Esophagus squamous epithelium (tissue), 4 donors: ENCODE measurements at regions not wholly inside any gene's neighbourhood (a gene's known extent, or its start where the extent isn't known, plus 50 kb on each side); places are given as distances from the start of the nearest gene placed in this dataset.

Experiments used
- POLR2A ChIP-seq, 4 donors: fragments of 450-650 bp; IDR thresholded peaks; one replicate each; pipeline ENCODE4 v1.6.1; 2017; ENCODE audit warnings: antibody characterized with exemption in 4 of 4, mild to moderate bottlenecking in 4 of 4, moderate library complexity in 3 of 4
- TF ChIP-seq, protein P1 (sequence below), 6 experiments: fragments of 450-650 bp in 4 of 6; fragments of 200-600 bp in 2 of 6; sonication (generic) in 2 of 6; IDR thresholded peaks; one replicate each; pipeline ENCODE4 v1.5.1; 2016 to 2019; ENCODE audit warnings: antibody characterized with exemption in 6 of 6, mild to moderate bottlenecking in 4 of 6, moderate library complexity in 4 of 6

DNA sequence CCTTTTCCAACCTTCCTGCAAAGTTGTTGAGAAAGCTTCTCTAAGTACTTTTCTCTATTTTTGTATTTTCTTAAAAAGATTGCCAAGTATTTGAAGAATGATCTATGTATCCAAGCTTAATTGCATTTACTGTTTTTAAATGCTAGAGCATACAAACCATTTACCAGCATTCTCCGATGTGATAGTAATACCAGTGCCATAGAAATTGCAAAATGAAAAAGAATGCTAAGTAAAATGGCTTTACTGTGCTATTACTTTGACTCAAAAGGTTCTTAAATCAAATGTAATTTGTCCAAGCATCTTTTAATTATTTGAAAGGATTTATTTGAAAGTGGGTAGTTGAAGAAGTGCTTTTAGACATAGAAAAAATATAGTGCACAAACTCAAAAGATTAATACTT is 1183.2 kb downstream of the RAPGEF2 start:
- no peak for TF ChIP-seq POLR2A (IDR thresholded peaks at IDR 0.05)
- TF ChIP-seq, protein P1, sequence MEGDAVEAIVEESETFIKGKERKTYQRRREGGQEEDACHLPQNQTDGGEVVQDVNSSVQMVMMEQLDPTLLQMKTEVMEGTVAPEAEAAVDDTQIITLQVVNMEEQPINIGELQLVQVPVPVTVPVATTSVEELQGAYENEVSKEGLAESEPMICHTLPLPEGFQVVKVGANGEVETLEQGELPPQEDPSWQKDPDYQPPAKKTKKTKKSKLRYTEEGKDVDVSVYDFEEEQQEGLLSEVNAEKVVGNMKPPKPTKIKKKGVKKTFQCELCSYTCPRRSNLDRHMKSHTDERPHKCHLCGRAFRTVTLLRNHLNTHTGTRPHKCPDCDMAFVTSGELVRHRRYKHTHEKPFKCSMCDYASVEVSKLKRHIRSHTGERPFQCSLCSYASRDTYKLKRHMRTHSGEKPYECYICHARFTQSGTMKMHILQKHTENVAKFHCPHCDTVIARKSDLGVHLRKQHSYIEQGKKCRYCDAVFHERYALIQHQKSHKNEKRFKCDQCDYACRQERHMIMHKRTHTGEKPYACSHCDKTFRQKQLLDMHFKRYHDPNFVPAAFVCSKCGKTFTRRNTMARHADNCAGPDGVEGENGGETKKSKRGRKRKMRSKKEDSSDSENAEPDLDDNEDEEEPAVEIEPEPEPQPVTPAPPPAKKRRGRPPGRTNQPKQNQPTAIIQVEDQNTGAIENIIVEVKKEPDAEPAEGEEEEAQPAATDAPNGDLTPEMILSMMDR (IDR thresholded peaks at IDR 0.05) = no peak
